Liver (tissue), 8 donors: ENCODE measurements at regions not wholly inside any gene's neighbourhood (a gene's known extent, or its start where the extent isn't known, plus 50 kb on each side); places are given as distances from the start of the nearest gene placed in this dataset.

Experiments
- DNase-seq: peaks from one replicate; pipeline ENCODE4 v3.0.0-alpha.2; 2017; ENCODE audit warnings: low spot score
- H3K27ac ChIP-seq, 2 donors: one replicate each; pipeline ENCODE4 v1.7.0; 2013; ENCODE audit warnings: inconsistent platforms in 2 of 2, low read length in 2 of 2, control low read depth in 1 of 2, low read depth in 1 of 2, mild to moderate bottlenecking in 1 of 2
- H3K27me3 ChIP-seq, 4 donors: one replicate each; pipeline versions ENCODE4 v1.6.1 to v1.7.0; 2013; ENCODE audit warnings: low read length in 3 of 4, inconsistent platforms in 1 of 4, mild to moderate bottlenecking in 1 of 4, moderate library complexity in 1 of 4; ENCODE audit not compliant: control insufficient read depth in 4 of 4, insufficient read depth in 4 of 4
- H3K36me3 ChIP-seq, 4 donors: one replicate each; pipeline versions ENCODE4 v1.6.1 to v1.7.0; 2013; ENCODE audit warnings: low read length in 3 of 4, mild to moderate bottlenecking in 3 of 4, low read depth in 1 of 4, moderate library complexity in 1 of 4; ENCODE audit not compliant: control insufficient read depth in 4 of 4, insufficient read depth in 3 of 4
- H3K4me1 ChIP-seq, 4 donors: one replicate each; pipeline versions ENCODE4 v1.6.1 to v1.7.0; 2013; ENCODE audit warnings: low read length in 3 of 4, mild to moderate bottlenecking in 3 of 4, moderate library complexity in 1 of 4; ENCODE audit not compliant: control insufficient read depth in 4 of 4, insufficient read depth in 4 of 4
- H3K4me3 ChIP-seq, 3 donors: one replicate each; pipeline versions ENCODE4 v1.6.1 to v1.7.0; 2013; ENCODE audit warnings: low read length in 3 of 3, control low read depth in 1 of 3, low read depth in 1 of 3, mild to moderate bottlenecking in 1 of 3
- H3K9ac ChIP-seq, 2 donors: one replicate each; pipeline ENCODE4 v1.7.0; 2013; ENCODE audit warnings: low read length in 2 of 2, mild to moderate bottlenecking in 2 of 2, moderate library complexity in 2 of 2, control low read depth in 1 of 2, low read depth in 1 of 2
- H3K9me3 ChIP-seq, 4 donors: one replicate each; pipeline versions ENCODE4 v1.6.1 to v1.7.0; 2013; ENCODE audit warnings: low read length in 3 of 4; ENCODE audit not compliant: control insufficient read depth in 4 of 4
- ATF3 ChIP-seq: IDR thresholded peaks from 2 replicates; pipeline ENCODE4 v1.6.1; 2016; ENCODE audit warnings: antibody characterized with exemption
- CTCF ChIP-seq: fragments of 150-350 bp; IDR thresholded peaks from 2 replicates; pipeline ENCODE4 v1.5.1; 2017; ENCODE audit warnings: improper control_type of control experiment, low read depth, low read length; ENCODE audit not compliant: missing input control
- EGR1 ChIP-seq, 2 donors: IDR thresholded peaks; 2 replicates each; pipeline ENCODE4 v1.6.1; 2016 to 2018; ENCODE audit warnings: antibody characterized with exemption in 2 of 2, low read depth in 2 of 2
- FOXA1 ChIP-seq: IDR thresholded peaks from 2 replicates; pipeline ENCODE4 v1.6.1; 2016; ENCODE audit warnings: antibody characterized with exemption
- GABPA ChIP-seq, 2 donors: IDR thresholded peaks in 1 of 2; conservative IDR thresholded peaks in 1 of 2; 2 replicates each; pipeline ENCODE4 v1.6.1; 2016; ENCODE audit warnings: antibody characterized with exemption in 2 of 2, mild to moderate bottlenecking in 1 of 2, moderate library complexity in 1 of 2
- HNF4A ChIP-seq, 2 donors: conservative IDR thresholded peaks; 2 replicates each; pipeline ENCODE4 v1.6.1; 2016; ENCODE audit warnings: antibody characterized with exemption in 2 of 2, mild to moderate bottlenecking in 2 of 2
- HNF4G ChIP-seq: IDR thresholded peaks from 2 replicates; pipeline ENCODE4 v1.6.1; 2016; ENCODE audit warnings: antibody characterized with exemption
- JUND ChIP-seq, 2 donors: IDR thresholded peaks; 2 replicates each; pipeline ENCODE4 v1.6.1; 2016; ENCODE audit warnings: antibody characterized with exemption in 2 of 2
- RAD21 ChIP-seq, 2 donors: IDR thresholded peaks; 2 replicates each; pipeline ENCODE4 v1.6.1; 2016; ENCODE audit warnings: antibody characterized with exemption in 2 of 2, mild to moderate bottlenecking in 2 of 2
- RXRA ChIP-seq, 2 donors: IDR thresholded peaks; 2 replicates each; pipeline ENCODE4 v1.6.1; 2017 to 2018; ENCODE audit warnings: antibody characterized with exemption in 2 of 2, mild to moderate bottlenecking in 1 of 2
- SP1 ChIP-seq: IDR thresholded peaks from 2 replicates; pipeline ENCODE4 v1.6.1; 2018; ENCODE audit warnings: antibody characterized with exemption, mild to moderate bottlenecking
- TAF1 ChIP-seq: conservative IDR thresholded peaks from 2 replicates; pipeline ENCODE4 v1.6.1; 2016; ENCODE audit warnings: antibody characterized with exemption, mild to moderate bottlenecking
- YY1 ChIP-seq: IDR thresholded peaks from 2 replicates; pipeline ENCODE4 v1.6.1; 2016; ENCODE audit warnings: antibody characterized with exemption, mild to moderate bottlenecking
- WGBS: extraction: QIAGEN DNeasy Blood & Tissue Kit; methylation state at CpG from one replicate; pipeline ENCODE4 v1.1.7; 2013; 5-methylcytosine and 5-hydroxymethylcytosine counted together
- TF ChIP-seq, protein P1 (sequence below): IDR thresholded peaks from 2 replicates; pipeline ENCODE4 v1.6.1; 2016; ENCODE audit warnings: antibody characterized with exemption
- TF ChIP-seq, protein P2 (sequence below): IDR thresholded peaks from 2 replicates; pipeline ENCODE4 v1.6.1; 2016; ENCODE audit warnings: antibody characterized with exemption, mild to moderate bottlenecking
- TF ChIP-seq, protein P3 (sequence below): IDR thresholded peaks from 2 replicates; pipeline ENCODE4 v1.6.1; 2016; ENCODE audit warnings: antibody characterized with exemption
- donor health status: healthy.
- donor health status: healthy.
- donor health status: healthy.
- donor health status: healthy.
- donor health status: healthy.

DNA sequence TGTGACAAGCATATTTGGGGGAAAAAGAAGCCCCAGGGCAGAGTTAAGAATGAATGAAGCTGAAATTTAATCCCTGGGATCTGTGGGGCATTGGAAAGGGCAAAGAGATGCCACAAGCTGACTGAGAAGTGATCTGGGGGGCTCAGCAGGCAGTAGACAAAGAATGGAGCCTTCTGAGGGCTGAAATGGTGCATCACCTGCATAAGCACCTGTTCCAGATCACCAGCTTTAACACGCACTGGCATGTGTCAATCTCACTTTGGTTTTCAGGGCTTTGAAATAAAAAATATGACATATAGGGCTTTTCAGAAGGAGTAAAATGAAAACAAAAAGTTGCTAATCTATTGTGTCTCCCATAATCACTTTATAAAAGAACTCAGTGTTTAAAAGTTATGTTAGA, 210.8 kb upstream of the ARHGEF26 start:
- H3K27ac ChIP-seq: no peak overlapping the region
- H3K9ac ChIP-seq: no peak overlapping the region
- TF ChIP-seq FOXA1 (no peak), EGR1 (IDR thresholded peaks at IDR 0.05; ENCODE audit: low read depth in 2 of 2) (no peak), ATF3 (no peak), JUND (IDR thresholded peaks at IDR 0.05) (no peak), YY1 (no peak), RAD21 (IDR thresholded peaks at IDR 0.05) (no peak)
- TF ChIP-seq, protein P1, sequence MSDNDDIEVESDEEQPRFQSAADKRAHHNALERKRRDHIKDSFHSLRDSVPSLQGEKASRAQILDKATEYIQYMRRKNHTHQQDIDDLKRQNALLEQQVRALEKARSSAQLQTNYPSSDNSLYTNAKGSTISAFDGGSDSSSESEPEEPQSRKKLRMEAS: no peak
- H3K4me1 ChIP-seq: peaks cover 0 to 8% (median 0%) of the 10 kb centered on the region in 4 donors
- no peak overlapping the region for H3K4me3 ChIP-seq
- H3K27me3 ChIP-seq: peaks cover 0 to 8% (median 1%) of the 10 kb centered on the region in 4 donors
- no peaks in the 10 kb centered on the region for H3K9me3 ChIP-seq
- 74% methylated on average over 1 of the region's 1 CpG for WGBS
- no peaks in the 10 kb centered on the region for H3K36me3 ChIP-seq
- DNase-seq: no peak

DNA sequence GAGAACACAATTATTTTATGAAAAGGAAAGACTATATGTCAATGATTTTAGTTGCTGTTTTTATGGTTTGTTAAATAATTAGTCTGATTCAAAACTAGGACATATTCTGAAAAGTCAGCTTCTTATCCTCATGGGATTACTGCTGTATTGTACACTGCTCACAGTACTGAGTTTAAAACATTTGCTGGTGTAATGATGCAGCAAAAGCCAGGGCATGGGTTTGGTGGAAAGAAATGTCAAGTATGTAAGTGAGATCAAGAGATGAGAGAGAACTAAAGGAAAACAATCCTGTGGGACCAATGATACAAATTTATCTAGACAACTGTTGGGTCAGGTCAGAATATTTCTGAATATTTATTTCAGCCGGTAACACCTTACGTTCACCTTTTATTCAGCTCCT, 210.1 kb upstream of the ARHGEF26 start:
- H3K27ac ChIP-seq: no peak overlapping the region
- DNase-seq: no peak
- no peak overlapping the region for H3K9ac ChIP-seq
- peaks cover 0 to 6% (median 0%) of the 10 kb centered on the region in 4 donors for H3K4me1 ChIP-seq
- no peak overlapping the region for H3K4me3 ChIP-seq
- TF ChIP-seq, protein P1: no peak
- no peak for TF ChIP-seq YY1
- no peak for TF ChIP-seq RXRA (IDR thresholded peaks at IDR 0.05)
- no peak for TF ChIP-seq CTCF
- TF ChIP-seq RAD21 (IDR thresholded peaks at IDR 0.05): no peak
- no peak for TF ChIP-seq SP1
- TF ChIP-seq, protein P2, sequence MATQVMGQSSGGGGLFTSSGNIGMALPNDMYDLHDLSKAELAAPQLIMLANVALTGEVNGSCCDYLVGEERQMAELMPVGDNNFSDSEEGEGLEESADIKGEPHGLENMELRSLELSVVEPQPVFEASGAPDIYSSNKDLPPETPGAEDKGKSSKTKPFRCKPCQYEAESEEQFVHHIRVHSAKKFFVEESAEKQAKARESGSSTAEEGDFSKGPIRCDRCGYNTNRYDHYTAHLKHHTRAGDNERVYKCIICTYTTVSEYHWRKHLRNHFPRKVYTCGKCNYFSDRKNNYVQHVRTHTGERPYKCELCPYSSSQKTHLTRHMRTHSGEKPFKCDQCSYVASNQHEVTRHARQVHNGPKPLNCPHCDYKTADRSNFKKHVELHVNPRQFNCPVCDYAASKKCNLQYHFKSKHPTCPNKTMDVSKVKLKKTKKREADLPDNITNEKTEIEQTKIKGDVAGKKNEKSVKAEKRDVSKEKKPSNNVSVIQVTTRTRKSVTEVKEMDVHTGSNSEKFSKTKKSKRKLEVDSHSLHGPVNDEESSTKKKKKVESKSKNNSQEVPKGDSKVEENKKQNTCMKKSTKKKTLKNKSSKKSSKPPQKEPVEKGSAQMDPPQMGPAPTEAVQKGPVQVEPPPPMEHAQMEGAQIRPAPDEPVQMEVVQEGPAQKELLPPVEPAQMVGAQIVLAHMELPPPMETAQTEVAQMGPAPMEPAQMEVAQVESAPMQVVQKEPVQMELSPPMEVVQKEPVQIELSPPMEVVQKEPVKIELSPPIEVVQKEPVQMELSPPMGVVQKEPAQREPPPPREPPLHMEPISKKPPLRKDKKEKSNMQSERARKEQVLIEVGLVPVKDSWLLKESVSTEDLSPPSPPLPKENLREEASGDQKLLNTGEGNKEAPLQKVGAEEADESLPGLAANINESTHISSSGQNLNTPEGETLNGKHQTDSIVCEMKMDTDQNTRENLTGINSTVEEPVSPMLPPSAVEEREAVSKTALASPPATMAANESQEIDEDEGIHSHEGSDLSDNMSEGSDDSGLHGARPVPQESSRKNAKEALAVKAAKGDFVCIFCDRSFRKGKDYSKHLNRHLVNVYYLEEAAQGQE: no peak
- no peak for TF ChIP-seq TAF1
- TF ChIP-seq, protein P3, sequence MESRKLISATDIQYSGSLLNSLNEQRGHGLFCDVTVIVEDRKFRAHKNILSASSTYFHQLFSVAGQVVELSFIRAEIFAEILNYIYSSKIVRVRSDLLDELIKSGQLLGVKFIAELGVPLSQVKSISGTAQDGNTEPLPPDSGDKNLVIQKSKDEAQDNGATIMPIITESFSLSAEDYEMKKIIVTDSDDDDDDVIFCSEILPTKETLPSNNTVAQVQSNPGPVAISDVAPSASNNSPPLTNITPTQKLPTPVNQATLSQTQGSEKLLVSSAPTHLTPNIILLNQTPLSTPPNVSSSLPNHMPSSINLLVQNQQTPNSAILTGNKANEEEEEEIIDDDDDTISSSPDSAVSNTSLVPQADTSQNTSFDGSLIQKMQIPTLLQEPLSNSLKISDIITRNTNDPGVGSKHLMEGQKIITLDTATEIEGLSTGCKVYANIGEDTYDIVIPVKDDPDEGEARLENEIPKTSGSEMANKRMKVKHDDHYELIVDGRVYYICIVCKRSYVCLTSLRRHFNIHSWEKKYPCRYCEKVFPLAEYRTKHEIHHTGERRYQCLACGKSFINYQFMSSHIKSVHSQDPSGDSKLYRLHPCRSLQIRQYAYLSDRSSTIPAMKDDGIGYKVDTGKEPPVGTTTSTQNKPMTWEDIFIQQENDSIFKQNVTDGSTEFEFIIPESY: no peak
- no peak for TF ChIP-seq HNF4A (conservative IDR thresholded peaks at IDR 0.05)
- TF ChIP-seq JUND (IDR thresholded peaks at IDR 0.05): no peak
- TF ChIP-seq ATF3: no peak
- no peak for TF ChIP-seq HNF4G
- TF ChIP-seq GABPA (IDR thresholded peaks at IDR 0.05 in 1 of 2, conservative IDR thresholded peaks at IDR 0.05 in 1 of 2): no peak
- peaks cover 0 to 5% (median 1%) of the 10 kb centered on the region in 4 donors for H3K27me3 ChIP-seq
- no peaks in the 10 kb centered on the region for H3K9me3 ChIP-seq
- no peaks in the 10 kb centered on the region for H3K36me3 ChIP-seq
- WGBS: 93% methylated on average over 2 of the region's 2 CpGs
